ENCODE measurements at regions not wholly inside any gene's neighbourhood (a gene's known extent, or its start where the extent isn't known, plus 50 kb on each side); places are given as distances from the start of the nearest gene placed in this dataset.

- POLR2A ChIA-PET = no interaction called here
- no peaks in the 10 kb centered on the region for H3K36me3 ChIP-seq (ENCODE audit: control insufficient read depth in 2 of 3, insufficient read depth in 3 of 3, low read length in 3 of 3)
- H3K9me3 ChIP-seq (ENCODE audit: control insufficient read depth in 2 of 3, low read length in 3 of 3) = peaks cover 0 to 3% (median 0%) of the 10 kb centered on the region in 3 experiments
- DNase-seq (no peak), ATAC-seq (no peak)
- no peaks in the 10 kb centered on the region for H3K27me3 ChIP-seq (ENCODE audit: control insufficient read depth in 2 of 2, insufficient read depth in 2 of 2, low read length in 2 of 2)
- no peaks in the 10 kb centered on the region for H3K36me3 Mint-ChIP-seq
- no peaks in the 10 kb centered on the region for H3K4me1 ChIP-seq (ENCODE audit: control insufficient read depth in 2 of 2, insufficient read depth in 2 of 2, low read length in 2 of 2)
- no peaks in the 10 kb centered on the region for H3K4me1 Mint-ChIP-seq
- no peak overlapping the region for H3K4me3 Mint-ChIP-seq
- no peaks in the 10 kb centered on the region for H3K27me3 Mint-ChIP-seq
- no peak overlapping the region for H3K4me3 ChIP-seq (ENCODE audit: low read length)
- CTCF ChIA-PET = no interaction called here
- intact Hi-C loops (cut with micrococcal nuclease) = no loop called here
- H3K9me3 Mint-ChIP-seq = peaks cover 0 to 16% (median 1%) of the 10 kb centered on the region in 11 donors
- H3K27ac Mint-ChIP-seq = no peak overlapping the region
- no peak overlapping the region for H3K27ac ChIP-seq (ENCODE audit: low read depth, low read length)
These were observed 1230.1 kb upstream of the CDH2 start for GRCh38 chr18:29406996-29407395.

- Histone ChIP-seq H3K27me3 (ENCODE audit: control insufficient read depth in 2 of 2, insufficient read depth in 2 of 2, low read length in 2 of 2) (no peaks in the 10 kb centered on the region), H3K4me1 (ENCODE audit: control insufficient read depth in 2 of 2, insufficient read depth in 2 of 2, low read length in 2 of 2) (no peaks in the 10 kb centered on the region), H3K4me3 (ENCODE audit: low read length) (no peak overlapping the region), H3K9me3 (ENCODE audit: control insufficient read depth in 2 of 3, low read length in 3 of 3) (peaks cover 0 to 5% (median 0%) of the 10 kb centered on the region in 3 experiments), H3K27ac (ENCODE audit: low read depth, low read length) (no peak overlapping the region), H3K36me3 (ENCODE audit: control insufficient read depth in 2 of 3, insufficient read depth in 3 of 3, low read length in 3 of 3) (no peaks in the 10 kb centered on the region)
- ChIA-PET POLR2A (interaction anchor here (0.6 kb wide), 1 partner anchor 1687 kb away, joined by 3 read pairs; no protein-coding TSS in a partner anchor), CTCF (no interaction called here)
- Mint-ChIP-seq H3K9me3 (peaks cover 0 to 30% (median 10%) of the 10 kb centered on the region in 11 donors), H3K27me3 (no peaks in the 10 kb centered on the region), H3K36me3 (peaks cover 0 to 6% (median 0%) of the 10 kb centered on the region in 5 donors), H3K4me1 (no peaks in the 10 kb centered on the region), H3K27ac (no peak overlapping the region), H3K4me3 (no peak overlapping the region)
- DNase-seq (no peak), ATAC-seq (no peak)
- intact Hi-C loops (cut with micrococcal nuclease) = no loop called here
These were observed 1220.6 kb upstream of the CDH2 start for GRCh38 chr18:29397536-29397935.

GRCh38 chr18:29383311-29384273 lies 1206.7 kb upstream of the CDH2 start:
- no peak for ATAC-seq
- Histone ChIP-seq H3K4me1 (ENCODE audit: control insufficient read depth in 2 of 2, insufficient read depth in 2 of 2, low read length in 2 of 2) (no peaks in the 10 kb centered on the region), H3K27ac (ENCODE audit: low read depth, low read length) (no peak overlapping the region), H3K36me3 (ENCODE audit: control insufficient read depth in 2 of 3, insufficient read depth in 3 of 3, low read length in 3 of 3) (no peaks in the 10 kb centered on the region), H3K4me3 (ENCODE audit: low read length) (no peak overlapping the region), H3K27me3 (ENCODE audit: control insufficient read depth in 2 of 2, insufficient read depth in 2 of 2, low read length in 2 of 2) (no peaks in the 10 kb centered on the region), H3K9me3 (ENCODE audit: control insufficient read depth in 2 of 3, low read length in 3 of 3) (peaks cover 0 to 4% (median 0%) of the 10 kb centered on the region in 3 experiments)
- POLR2A ChIA-PET = no interaction called here
- Mint-ChIP-seq H3K36me3 (no peaks in the 10 kb centered on the region), H3K4me3 (no peak overlapping the region), H3K27ac (no peak overlapping the region), H3K27me3 (no peaks in the 10 kb centered on the region), H3K9me3 (peaks cover 0 to 19% (median 4%) of the 10 kb centered on the region in 11 donors), H3K4me1 (peaks cover 0 to 4% (median 0%) of the 10 kb centered on the region in 7 donors)
- DNase-seq = no peak
- CTCF ChIA-PET = no interaction called here
- intact Hi-C loops (cut with micrococcal nuclease) = no loop called here

- H3K27me3 ChIP-seq (ENCODE audit: control insufficient read depth in 2 of 2, insufficient read depth in 2 of 2, low read length in 2 of 2) = no peaks in the 10 kb centered on the region
- no peak overlapping the region for H3K27ac ChIP-seq (ENCODE audit: low read depth, low read length)
- no peaks in the 10 kb centered on the region for H3K9me3 ChIP-seq (ENCODE audit: control insufficient read depth in 2 of 3, low read length in 3 of 3)
- H3K4me1 ChIP-seq (ENCODE audit: control insufficient read depth in 2 of 2, insufficient read depth in 2 of 2, low read length in 2 of 2) = no peaks in the 10 kb centered on the region
- no peak overlapping the region for H3K4me3 ChIP-seq (ENCODE audit: low read length)
- ChIA-PET CTCF (no interaction called here), POLR2A (no interaction called here)
- Mint-ChIP-seq H3K27ac (no peak overlapping the region), H3K4me3 (no peak overlapping the region), H3K36me3 (no peaks in the 10 kb centered on the region), H3K9me3 (peaks cover 0 to 18% (median 4%) of the 10 kb centered on the region in 11 donors), H3K4me1 (no peaks in the 10 kb centered on the region), H3K27me3 (no peaks in the 10 kb centered on the region)
- ATAC-seq = no peak
- intact Hi-C loops (cut with micrococcal nuclease) = no loop called here
- no peak for DNase-seq
- H3K36me3 ChIP-seq (ENCODE audit: control insufficient read depth in 2 of 3, insufficient read depth in 3 of 3, low read length in 3 of 3) = no peaks in the 10 kb centered on the region
These were observed 1201.8 kb upstream of the CDH2 start for GRCh38 chr18:29378651-29379136.

- no peaks in the 10 kb centered on the region for H3K4me1 ChIP-seq (ENCODE audit: control insufficient read depth in 2 of 2, insufficient read depth in 2 of 2, low read length in 2 of 2)
- intact Hi-C loops (cut with micrococcal nuclease) = no loop called here
- no peak overlapping the region for H3K27ac ChIP-seq (ENCODE audit: low read depth, low read length)
- H3K4me1 Mint-ChIP-seq = no peaks in the 10 kb centered on the region
- H3K36me3 ChIP-seq (ENCODE audit: control insufficient read depth in 2 of 3, insufficient read depth in 3 of 3, low read length in 3 of 3) = no peaks in the 10 kb centered on the region
- no peaks in the 10 kb centered on the region for H3K9me3 ChIP-seq (ENCODE audit: control insufficient read depth in 2 of 3, low read length in 3 of 3)
- ATAC-seq (no peak), DNase-seq (no peak)
- H3K36me3 Mint-ChIP-seq = no peaks in the 10 kb centered on the region
- H3K27me3 ChIP-seq (ENCODE audit: control insufficient read depth in 2 of 2, insufficient read depth in 2 of 2, low read length in 2 of 2) = no peaks in the 10 kb centered on the region
- CTCF ChIA-PET = no interaction called here
- no peak overlapping the region for H3K27ac Mint-ChIP-seq
- POLR2A ChIA-PET = no interaction called here
- no peak overlapping the region for H3K4me3 Mint-ChIP-seq
- H3K27me3 Mint-ChIP-seq = no peaks in the 10 kb centered on the region
- peaks cover 0 to 19% (median 5%) of the 10 kb centered on the region in 11 donors for H3K9me3 Mint-ChIP-seq
- no peak overlapping the region for H3K4me3 ChIP-seq (ENCODE audit: low read length)
These were observed 1200.4 kb upstream of the CDH2 start for GRCh38 chr18:29377346-29377745.

GRCh38 chr18:29373000-29373399 lies 1196.1 kb upstream of the CDH2 start:
- Histone ChIP-seq H3K36me3 (ENCODE audit: control insufficient read depth in 2 of 3, insufficient read depth in 3 of 3, low read length in 3 of 3) (no peaks in the 10 kb centered on the region), H3K4me1 (ENCODE audit: control insufficient read depth in 2 of 2, insufficient read depth in 2 of 2, low read length in 2 of 2) (no peaks in the 10 kb centered on the region), H3K27ac (ENCODE audit: low read depth, low read length) (no peak overlapping the region), H3K9me3 (ENCODE audit: control insufficient read depth in 2 of 3, low read length in 3 of 3) (no peaks in the 10 kb centered on the region), H3K27me3 (ENCODE audit: control insufficient read depth in 2 of 2, insufficient read depth in 2 of 2, low read length in 2 of 2) (no peaks in the 10 kb centered on the region), H3K4me3 (ENCODE audit: low read length) (no peak overlapping the region)
- Mint-ChIP-seq H3K36me3 (no peaks in the 10 kb centered on the region), H3K4me1 (no peaks in the 10 kb centered on the region), H3K4me3 (no peak overlapping the region), H3K9me3 (peaks cover 0 to 20% (median 6%) of the 10 kb centered on the region in 11 donors), H3K27me3 (no peaks in the 10 kb centered on the region), H3K27ac (no peak overlapping the region)
- DNase-seq (no peak), ATAC-seq (no peak)
- ChIA-PET POLR2A (no interaction called here), CTCF (no interaction called here)
- intact Hi-C loops (cut with micrococcal nuclease) = no loop called here

- peaks cover 5 to 28% (median 15%) of the 10 kb centered on the region in 11 donors for H3K9me3 Mint-ChIP-seq
- ATAC-seq = no peak
- no peak overlapping the region for H3K4me3 Mint-ChIP-seq
- no peaks in the 10 kb centered on the region for H3K36me3 Mint-ChIP-seq
- no peaks in the 10 kb centered on the region for H3K36me3 ChIP-seq (ENCODE audit: control insufficient read depth in 2 of 3, insufficient read depth in 3 of 3, low read length in 3 of 3)
- no peaks in the 10 kb centered on the region for H3K27me3 ChIP-seq (ENCODE audit: control insufficient read depth in 2 of 2, insufficient read depth in 2 of 2, low read length in 2 of 2)
- H3K9me3 ChIP-seq (ENCODE audit: control insufficient read depth in 2 of 3, low read length in 3 of 3) = no peaks in the 10 kb centered on the region
- no peaks in the 10 kb centered on the region for H3K4me1 Mint-ChIP-seq
- POLR2A ChIA-PET = no interaction called here
- H3K27ac Mint-ChIP-seq = no peak overlapping the region
- intact Hi-C loops (cut with micrococcal nuclease) = no loop called here
- CTCF ChIA-PET = no interaction called here
- H3K27ac ChIP-seq (ENCODE audit: low read depth, low read length) = no peak overlapping the region
- no peaks in the 10 kb centered on the region for H3K27me3 Mint-ChIP-seq
- no peak overlapping the region for H3K4me3 ChIP-seq (ENCODE audit: low read length)
- H3K4me1 ChIP-seq (ENCODE audit: control insufficient read depth in 2 of 2, insufficient read depth in 2 of 2, low read length in 2 of 2) = no peaks in the 10 kb centered on the region
- no peak for DNase-seq
These were observed 1184.9 kb upstream of the CDH2 start for GRCh38 chr18:29361843-29362242.

All from naive thymus-derived CD4-positive, alpha-beta T cell (primary cell).